Natural killer cell (primary cell): ENCODE measurements at regions not wholly inside any gene's neighbourhood (a gene's known extent, or its start where the extent isn't known, plus 50 kb on each side); places are given as distances from the start of the nearest gene placed in this dataset.

Experiments
- ATAC-seq, 3 donors: fragments of 150-1000 bp in 2 of 3; fragments of 200-7000 bp in 1 of 3; cut with Tn5 transposase; 1 replicate in 1 of 3; 2 replicates in 2 of 3; pipeline ENCODE4 v1.10.0; 2021; ENCODE audit warnings: mild to moderate bottlenecking in 2 of 3, moderate library complexity in 2 of 3
- DNase-seq, 2 donors: peaks; one replicate each; pipeline versions ENCODE4 v3.0.0 to v3.0.0-alpha.2; 2013 to 2021; ENCODE audit warnings: mixed read lengths in 1 of 2
- H3K27ac ChIP-seq: one replicate; pipeline ENCODE4 v1.5.1; 2013; ENCODE audit warnings: mild to moderate bottlenecking, low read length
- H3K27me3 ChIP-seq: one replicate; pipeline ENCODE4 v1.6.1; 2013; ENCODE audit warnings: low read length; ENCODE audit not compliant: control insufficient read depth, insufficient read depth
- H3K36me3 ChIP-seq: one replicate; pipeline ENCODE4 v1.6.1; 2013; ENCODE audit warnings: low read length; ENCODE audit not compliant: control insufficient read depth, insufficient read depth
- H3K4me1 ChIP-seq: one replicate; pipeline ENCODE4 v1.6.1; 2013; ENCODE audit warnings: low read length; ENCODE audit not compliant: control insufficient read depth, insufficient read depth
- H3K4me3 ChIP-seq: one replicate; pipeline ENCODE4 v1.5.1; 2013; ENCODE audit warnings: low read length
- H3K9me3 ChIP-seq: one replicate; pipeline ENCODE4 v1.6.1; 2013; ENCODE audit warnings: low read length; ENCODE audit not compliant: control insufficient read depth, insufficient read depth
- H3K27ac Mint-ChIP-seq, 2 donors: one replicate each; pipeline ENCODE4 v1.8.0; 2022; ENCODE audit warnings: mild to moderate bottlenecking in 2 of 2, mixed read lengths in 2 of 2, moderate library complexity in 1 of 2
- H3K27me3 Mint-ChIP-seq, 2 donors: one replicate each; pipeline ENCODE4 v1.8.0; 2022; ENCODE audit warnings: low read depth in 2 of 2, mixed read lengths in 2 of 2
- H3K36me3 Mint-ChIP-seq: one replicate; pipeline ENCODE4 v1.8.0; 2022; ENCODE audit warnings: mixed read lengths
- H3K4me1 Mint-ChIP-seq, 2 donors: one replicate each; pipeline ENCODE4 v1.8.0; 2022; ENCODE audit warnings: mixed read lengths in 2 of 2
- H3K4me3 Mint-ChIP-seq: one replicate; pipeline ENCODE4 v1.8.0; 2022; ENCODE audit warnings: mild to moderate bottlenecking, moderate library complexity, mixed read lengths
- H3K9me3 Mint-ChIP-seq, 2 donors: one replicate each; pipeline ENCODE4 v1.8.0; 2022; ENCODE audit warnings: mixed read lengths in 2 of 2
- CTCF ChIP-seq: fragments of 200-600 bp; IDR thresholded peaks from one replicate; pipeline ENCODE4 v1.8.0; 2022; ENCODE audit warnings: antibody characterized with exemption
- WGBS: methylation state at CpG from one replicate; pipeline ENCODE4 v1.1.7; 2013; ENCODE audit warnings: missing lambda C conversion rate; ENCODE audit not compliant: insufficient coverage; 5-methylcytosine and 5-hydroxymethylcytosine counted together
- intact Hi-C: fragments of 100-400 bp; cut with micrococcal nuclease; formaldehyde crosslinking; loops from one replicate; pipeline ENCODE4 v1.14.2; 2022

GRCh38 chr1:221827307-221827642 lies 85.4 kb upstream of the DUSP10 start:
- H3K27ac ChIP-seq: peak overlapping the region; percentile 94
- no peaks in the 10 kb centered on the region for H3K27me3 Mint-ChIP-seq
- no peaks in the 10 kb centered on the region for H3K36me3 ChIP-seq
- peak overlapping the region; percentile 57 for H3K4me3 Mint-ChIP-seq
- intact Hi-C loops: loop anchor here (5.0 kb wide), 1 partner anchor 305 kb away; no protein-coding TSS in a partner anchor
- peaks cover 74 to 78% of the 10 kb centered on the region in 2 donors for H3K4me1 Mint-ChIP-seq
- peak overlapping the region; percentile 89 to 92 for H3K27ac Mint-ChIP-seq
- TF ChIP-seq CTCF: no peak
- peaks cover 0 to 2% of the 10 kb centered on the region in 2 donors for H3K9me3 Mint-ChIP-seq
- no peak overlapping the region for H3K4me3 ChIP-seq
- ATAC-seq (no peak), DNase-seq (no peak)
- WGBS: no CpG with 5 or more reads among the region's 1 CpG
- H3K4me1 ChIP-seq: peaks cover 37% of the 10 kb centered on the region
- H3K9me3 ChIP-seq: no peaks in the 10 kb centered on the region
- no peaks in the 10 kb centered on the region for H3K36me3 Mint-ChIP-seq
- no peaks in the 10 kb centered on the region for H3K27me3 ChIP-seq

GRCh38 chr1:221824909-221825308 lies 83.0 kb upstream of the DUSP10 start:
- WGBS: 100% methylated on average over 1 of the region's 1 CpG
- no peak for TF ChIP-seq CTCF
- Histone ChIP-seq H3K9me3 (no peaks in the 10 kb centered on the region), H3K27me3 (no peaks in the 10 kb centered on the region), H3K27ac (no peak overlapping the region), H3K36me3 (no peaks in the 10 kb centered on the region), H3K4me3 (no peak overlapping the region), H3K4me1 (peaks cover 28% of the 10 kb centered on the region)
- H3K4me3 Mint-ChIP-seq: no peak overlapping the region
- ATAC-seq (no peak), DNase-seq (no peak)
- H3K36me3 Mint-ChIP-seq: no peaks in the 10 kb centered on the region
- intact Hi-C loops: loop anchor here (5.0 kb wide), 1 partner anchor 303 kb away; no protein-coding TSS in a partner anchor
- H3K4me1 Mint-ChIP-seq: peaks cover 51 to 63% of the 10 kb centered on the region in 2 donors
- H3K27me3 Mint-ChIP-seq: no peaks in the 10 kb centered on the region
- H3K9me3 Mint-ChIP-seq: peaks cover 0 to 2% of the 10 kb centered on the region in 2 donors
- peak overlapping the region; percentile 89 to 92 for H3K27ac Mint-ChIP-seq

GRCh38 chr1:221824025-221824424 lies 82.1 kb upstream of the DUSP10 start:
- Mint-ChIP-seq H3K4me1 (peaks cover 42 to 55% of the 10 kb centered on the region in 2 donors), H3K9me3 (peaks cover 0 to 2% of the 10 kb centered on the region in 2 donors), H3K36me3 (no peaks in the 10 kb centered on the region), H3K4me3 (no peak overlapping the region), H3K27me3 (no peaks in the 10 kb centered on the region), H3K27ac (peak overlapping the region; percentile 89 to 92)
- H3K9me3 ChIP-seq: no peaks in the 10 kb centered on the region
- H3K4me3 ChIP-seq: no peak overlapping the region
- ATAC-seq: peak in 1 of 3 donors; percentile 36
- H3K4me1 ChIP-seq: peaks cover 23% of the 10 kb centered on the region
- TF ChIP-seq CTCF: no peak
- intact Hi-C loops: no loop called here
- 90% methylated on average over 2 of the region's 2 CpGs for WGBS
- no peaks in the 10 kb centered on the region for H3K27me3 ChIP-seq
- no peaks in the 10 kb centered on the region for H3K36me3 ChIP-seq
- DNase-seq: no peak
- no peak overlapping the region for H3K27ac ChIP-seq

- H3K27ac Mint-ChIP-seq: peak overlapping the region in 1 of 2 donors; percentile 4
- 100% methylated on average over 1 of the region's 1 CpG for WGBS
These were observed 81.7 kb upstream of the DUSP10 start for GRCh38 chr1:221823561-221823960.

More at GRCh38 chr1:221823561-221823960, 81.7 kb upstream of the DUSP10 start:
- Mint-ChIP-seq H3K36me3 (no peaks in the 10 kb centered on the region), H3K4me1 (peaks cover 38 to 51% of the 10 kb centered on the region in 2 donors), H3K9me3 (no peaks in the 10 kb centered on the region), H3K4me3 (no peak overlapping the region), H3K27me3 (no peaks in the 10 kb centered on the region)
- no peaks in the 10 kb centered on the region for H3K27me3 ChIP-seq
- intact Hi-C loops: no loop called here
- no peak for TF ChIP-seq CTCF
- no peak overlapping the region for H3K27ac ChIP-seq
- no peaks in the 10 kb centered on the region for H3K9me3 ChIP-seq
- no peak for ATAC-seq
- H3K36me3 ChIP-seq: no peaks in the 10 kb centered on the region
- no peak for DNase-seq
- H3K4me3 ChIP-seq: no peak overlapping the region
- H3K4me1 ChIP-seq: peaks cover 20% of the 10 kb centered on the region
